GM12875 (cell line): ENCODE measurements at regions not wholly inside any gene's neighbourhood (a gene's known extent, or its start where the extent isn't known, plus 50 kb on each side); places are given as distances from the start of the nearest gene placed in this dataset.

Source experiments
- H3K4me3 ChIP-seq: one replicate; pipeline ENCODE4 v1.5.1; 2011; ENCODE audit warnings: low read depth, low read length, control low read depth
- TF ChIP-seq, protein P1 (sequence below): IDR thresholded peaks from 2 replicates; pipeline ENCODE4 v1.5.1; 2011; ENCODE audit warnings: low read depth, mild to moderate bottlenecking, control low read depth, inconsistent platforms, low read length, moderate library complexity, borderline replicate concordance; ENCODE audit not compliant: insufficient read depth

DNA sequence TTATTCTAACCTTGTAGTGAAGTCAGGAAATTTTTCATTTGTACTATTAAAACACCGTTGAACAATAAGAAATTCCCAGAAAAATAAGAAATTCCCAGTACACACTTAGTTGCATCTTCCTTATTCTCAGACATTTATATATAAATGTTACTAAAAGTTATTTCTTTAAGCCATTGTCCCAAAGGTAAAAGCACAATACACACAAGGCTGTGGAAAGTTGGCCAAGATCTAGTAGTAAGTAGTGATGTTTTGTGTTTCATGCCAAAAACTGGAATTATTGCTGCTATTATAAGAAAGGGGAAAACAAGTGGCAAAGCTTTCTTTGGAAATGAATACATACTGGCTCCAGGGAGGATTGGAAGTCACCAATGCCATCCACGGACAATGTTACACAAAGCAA, 802.5 kb upstream of the DPPA4 start:
- H3K4me3 ChIP-seq = no peak overlapping the region
- TF ChIP-seq, protein P1, sequence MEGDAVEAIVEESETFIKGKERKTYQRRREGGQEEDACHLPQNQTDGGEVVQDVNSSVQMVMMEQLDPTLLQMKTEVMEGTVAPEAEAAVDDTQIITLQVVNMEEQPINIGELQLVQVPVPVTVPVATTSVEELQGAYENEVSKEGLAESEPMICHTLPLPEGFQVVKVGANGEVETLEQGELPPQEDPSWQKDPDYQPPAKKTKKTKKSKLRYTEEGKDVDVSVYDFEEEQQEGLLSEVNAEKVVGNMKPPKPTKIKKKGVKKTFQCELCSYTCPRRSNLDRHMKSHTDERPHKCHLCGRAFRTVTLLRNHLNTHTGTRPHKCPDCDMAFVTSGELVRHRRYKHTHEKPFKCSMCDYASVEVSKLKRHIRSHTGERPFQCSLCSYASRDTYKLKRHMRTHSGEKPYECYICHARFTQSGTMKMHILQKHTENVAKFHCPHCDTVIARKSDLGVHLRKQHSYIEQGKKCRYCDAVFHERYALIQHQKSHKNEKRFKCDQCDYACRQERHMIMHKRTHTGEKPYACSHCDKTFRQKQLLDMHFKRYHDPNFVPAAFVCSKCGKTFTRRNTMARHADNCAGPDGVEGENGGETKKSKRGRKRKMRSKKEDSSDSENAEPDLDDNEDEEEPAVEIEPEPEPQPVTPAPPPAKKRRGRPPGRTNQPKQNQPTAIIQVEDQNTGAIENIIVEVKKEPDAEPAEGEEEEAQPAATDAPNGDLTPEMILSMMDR = no peak

DNA sequence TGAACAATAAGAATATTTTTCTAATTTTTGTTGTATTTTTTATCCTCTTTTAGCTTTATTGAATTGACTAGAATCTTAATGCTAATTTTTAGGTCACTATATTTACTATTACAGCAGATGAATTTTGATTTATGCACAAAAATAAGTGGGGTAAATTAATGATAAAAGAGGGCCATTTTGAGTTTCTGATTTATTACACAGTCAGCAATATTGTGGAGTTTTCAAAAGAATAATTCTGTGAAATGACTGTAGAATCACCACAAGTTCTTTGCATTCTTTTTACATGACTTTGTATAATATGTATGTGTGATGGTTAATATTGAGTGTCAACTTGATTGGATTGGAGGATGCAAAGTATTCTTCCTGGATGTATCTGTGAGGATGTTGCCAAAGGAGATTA, 812.4 kb upstream of the DPPA4 start:
- TF ChIP-seq, protein P1 = no peak
- no peak overlapping the region for H3K4me3 ChIP-seq

DNA sequence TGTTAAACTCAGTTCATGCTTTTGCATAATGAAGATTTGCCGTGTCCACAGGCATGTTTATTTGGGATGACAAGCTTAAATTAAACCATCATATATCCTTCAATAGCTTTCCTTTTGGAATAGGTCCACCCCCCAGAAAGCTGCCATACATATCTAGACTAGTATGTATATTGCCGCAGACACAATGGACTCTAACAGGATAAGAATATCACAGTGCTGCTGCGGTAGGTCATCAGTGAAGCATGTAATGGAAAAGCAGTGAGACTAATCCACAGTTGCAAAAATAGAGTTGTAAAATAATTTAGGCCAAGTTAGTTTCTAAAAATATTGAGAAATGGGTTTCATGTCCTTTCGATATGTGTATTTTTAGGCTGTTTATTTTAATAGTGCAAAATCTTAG, 819.9 kb upstream of the DPPA4 start:
- H3K4me3 ChIP-seq = no peak overlapping the region
- TF ChIP-seq, protein P1 = no peak

DNA sequence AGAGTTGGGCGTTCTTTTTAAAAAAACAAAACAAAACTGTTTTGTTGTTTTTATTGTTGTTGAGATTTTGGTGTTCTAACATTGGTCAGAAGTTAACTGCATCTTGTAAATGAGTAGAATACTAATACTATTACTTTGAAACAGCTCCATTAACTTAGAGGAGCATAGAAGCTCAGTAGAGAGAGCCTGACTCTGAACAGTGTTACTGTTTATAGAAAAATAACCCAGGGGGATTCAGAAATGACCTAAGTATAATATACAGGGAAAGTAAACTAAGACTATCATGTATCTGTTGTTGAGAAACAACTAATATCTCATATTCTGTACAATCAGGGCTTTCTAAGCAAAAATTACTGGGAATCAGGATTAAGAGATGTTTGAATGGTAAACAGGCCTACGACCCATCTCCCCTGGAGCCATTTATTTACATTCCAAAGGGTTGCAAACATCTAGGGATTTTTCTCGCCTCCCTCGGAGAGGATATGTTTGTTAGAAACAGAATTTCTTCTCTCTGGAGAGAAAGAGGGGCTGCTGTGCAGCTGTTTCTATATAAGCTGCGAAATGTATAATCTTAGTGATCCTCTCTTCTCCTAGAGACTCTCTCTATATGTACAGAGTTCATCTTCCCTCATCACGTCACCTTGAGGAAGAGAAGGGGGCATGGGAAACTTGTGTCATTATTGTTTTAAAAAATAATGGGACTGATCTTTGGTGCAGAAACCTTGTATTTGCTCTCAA, 827.5 kb upstream of the DPPA4 start:
- no peak overlapping the region for H3K4me3 ChIP-seq
- TF ChIP-seq, protein P1 = no peak

DNA sequence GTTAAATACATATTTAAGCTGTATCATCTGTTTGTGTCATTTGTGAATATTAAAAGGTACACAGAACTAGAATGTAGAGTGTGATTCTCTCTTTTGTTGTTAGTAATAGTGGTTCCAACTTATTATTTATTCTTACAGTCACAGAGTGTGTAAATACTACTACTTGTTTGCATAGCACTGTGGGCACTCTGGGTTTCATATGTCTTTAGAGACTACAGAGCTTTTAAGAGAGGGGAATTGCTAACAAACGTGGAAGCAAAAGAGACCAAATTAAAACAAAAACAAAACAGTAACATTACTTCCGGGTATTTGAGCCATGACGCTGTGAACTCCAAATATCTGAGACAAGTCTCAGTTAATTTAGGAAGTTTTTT, 828.0 kb upstream of the DPPA4 start:
- TF ChIP-seq, protein P1 = no peak
- H3K4me3 ChIP-seq = no peak overlapping the region

DNA sequence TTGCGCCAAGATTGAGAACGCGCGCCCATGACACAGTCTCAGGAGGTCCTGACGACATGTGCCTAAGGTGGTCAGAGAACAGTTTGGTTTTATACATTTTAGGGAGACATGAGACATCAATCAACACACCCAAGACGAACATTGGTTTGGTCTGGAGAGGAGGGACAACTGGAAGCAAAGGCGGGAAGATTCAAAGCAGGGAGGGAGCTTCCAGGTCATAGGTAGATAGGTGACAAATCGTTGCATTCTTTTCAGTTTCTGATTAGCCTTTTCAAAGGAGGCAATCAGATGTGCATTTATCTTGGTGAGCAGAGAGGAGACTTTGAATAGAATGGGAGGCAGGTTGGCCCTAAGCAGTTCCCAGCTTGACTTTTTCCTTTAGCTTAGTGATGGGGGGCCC, 828.4 kb upstream of the DPPA4 start:
- H3K4me3 ChIP-seq = no peak overlapping the region

DNA sequence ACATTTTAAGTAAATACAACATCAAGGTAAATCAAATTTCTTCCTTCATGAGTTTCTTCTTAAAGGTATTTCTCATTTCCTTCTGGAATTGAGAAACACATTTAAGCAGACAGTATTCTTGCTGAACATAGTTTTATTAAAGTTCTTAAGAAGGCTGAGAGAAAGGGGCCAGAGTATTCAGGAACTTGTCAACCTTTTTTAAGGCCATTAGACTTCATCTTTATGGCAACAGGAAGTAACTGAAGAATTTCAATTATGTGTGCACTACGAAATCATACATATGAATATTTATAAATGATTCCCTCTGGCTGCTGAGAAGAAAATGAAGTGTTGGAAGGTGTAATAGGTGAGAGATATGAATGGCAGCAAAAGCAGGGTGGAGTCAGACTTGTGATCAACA, 829.4 kb upstream of the DPPA4 start:
- H3K4me3 ChIP-seq = no peak overlapping the region
- TF ChIP-seq, protein P1 = no peak

More for the DNA sequence above, 828.4 kb upstream of the DPPA4 start:
- TF ChIP-seq, protein P1 = no peak
